Ovary (tissue), 7 donors: ENCODE measurements at regions not wholly inside any gene's neighbourhood (a gene's known extent, or its start where the extent isn't known, plus 50 kb on each side); places are given as distances from the start of the nearest gene placed in this dataset.

Source experiments
- DNase-seq, 5 donors: peaks; one replicate each; pipeline ENCODE4 v3.0.0-alpha.2; 2019 to 2020
- H3K27ac ChIP-seq, 2 donors: fragments of 200-600 bp; one replicate each; pipeline versions ENCODE4 v1.5.1 to v1.8.0; 2019 to 2022
- H3K27me3 ChIP-seq: fragments of 200-600 bp; one replicate; pipeline ENCODE4 v1.8.0; 2022
- H3K36me3 ChIP-seq: fragments of 200-600 bp; sonication (generic); one replicate; pipeline ENCODE4 v1.5.1; 2019
- H3K4me1 ChIP-seq: one replicate; pipeline ENCODE4 v1.8.1; 2013; ENCODE audit warnings: mild to moderate bottlenecking, moderate library complexity; ENCODE audit not compliant: insufficient read depth
- H3K4me3 ChIP-seq: fragments of 200-600 bp; sonication (generic); one replicate; pipeline ENCODE4 v1.5.1; 2017
- H3K9me3 ChIP-seq, 2 donors: fragments of 200-600 bp in 1 of 2; sonication (generic) in 1 of 2; one replicate each; pipeline versions ENCODE4 v1.5.1 to v1.8.1; 2013 to 2019; ENCODE audit warnings: mild to moderate bottlenecking in 1 of 2, moderate library complexity in 1 of 2
- EP300 ChIP-seq: sonication (generic); formaldehyde crosslinking; IDR thresholded peaks from one replicate; pipeline ENCODE4 v1.6.1; 2017; ENCODE audit warnings: antibody characterized with exemption
- POLR2A ChIP-seq: fragments of 450-650 bp; IDR thresholded peaks from one replicate; pipeline ENCODE4 v1.6.1; 2017; ENCODE audit warnings: antibody characterized with exemption, mild to moderate bottlenecking, moderate library complexity
- WGBS, 3 donors: extraction: QIAGEN DNeasy Blood & Tissue Kit in 1 of 3; methylation state at CpG; one replicate each; pipeline versions ENCODE4 v1.1.5 to v1.1.7; 2013 to 2017; 5-methylcytosine and 5-hydroxymethylcytosine counted together
- intact Hi-C, 4 donors: fragments of 100-400 bp; cut with DNase I; formaldehyde crosslinking; loops; one replicate each; pipeline versions ENCODE4 v1.11.0 to v1.15.1; 2022 to 2023
- TF ChIP-seq, protein P1 (sequence below), 3 donors: fragments of 450-650 bp in 2 of 3; fragments of 200-600 bp in 1 of 3; IDR thresholded peaks; one replicate each; pipeline versions ENCODE4 v1.5.1 to v1.8.0; 2016 to 2022; ENCODE audit warnings: antibody characterized with exemption in 3 of 3, mild to moderate bottlenecking in 1 of 3
- donor health status: DM: no; HTN: no; CAD: no; lungs with moderate emphysema.
- donor health status: DM: no; HTN: no; CAD: no.
- donor health status: Bipolar disorder and iron deficiency.
- donor health status: DM: no; HTN: no; CAD: no.
- donor health status: DM: yes; HTN: yes; CAD: no.

DNA sequence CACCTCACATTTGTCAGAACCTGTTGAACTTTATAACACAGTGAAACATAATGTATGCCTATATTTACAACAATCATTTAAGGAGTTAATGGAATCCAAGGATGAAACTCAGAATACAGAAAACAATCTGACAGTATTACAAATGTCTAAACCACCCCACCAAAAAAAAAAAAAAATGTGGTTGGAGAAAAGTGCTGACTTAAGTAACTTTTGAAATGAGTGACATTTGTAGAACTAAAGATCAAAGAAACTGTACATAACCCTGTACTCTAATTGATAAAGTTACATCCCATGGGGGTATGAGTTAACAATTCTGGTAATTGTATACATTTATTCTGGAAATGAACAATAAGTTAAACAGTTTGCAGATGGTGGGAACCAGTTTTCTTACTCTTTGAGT lies 372.1 kb upstream of the TMEFF2 start:
- Histone ChIP-seq H3K36me3 (no peaks in the 10 kb centered on the region), H3K27ac (no peak overlapping the region), H3K4me1 (no peaks in the 10 kb centered on the region), H3K4me3 (no peak overlapping the region), H3K27me3 (no peaks in the 10 kb centered on the region), H3K9me3 (no peaks in the 10 kb centered on the region)
- DNase-seq = no peak
- TF ChIP-seq, protein P1, sequence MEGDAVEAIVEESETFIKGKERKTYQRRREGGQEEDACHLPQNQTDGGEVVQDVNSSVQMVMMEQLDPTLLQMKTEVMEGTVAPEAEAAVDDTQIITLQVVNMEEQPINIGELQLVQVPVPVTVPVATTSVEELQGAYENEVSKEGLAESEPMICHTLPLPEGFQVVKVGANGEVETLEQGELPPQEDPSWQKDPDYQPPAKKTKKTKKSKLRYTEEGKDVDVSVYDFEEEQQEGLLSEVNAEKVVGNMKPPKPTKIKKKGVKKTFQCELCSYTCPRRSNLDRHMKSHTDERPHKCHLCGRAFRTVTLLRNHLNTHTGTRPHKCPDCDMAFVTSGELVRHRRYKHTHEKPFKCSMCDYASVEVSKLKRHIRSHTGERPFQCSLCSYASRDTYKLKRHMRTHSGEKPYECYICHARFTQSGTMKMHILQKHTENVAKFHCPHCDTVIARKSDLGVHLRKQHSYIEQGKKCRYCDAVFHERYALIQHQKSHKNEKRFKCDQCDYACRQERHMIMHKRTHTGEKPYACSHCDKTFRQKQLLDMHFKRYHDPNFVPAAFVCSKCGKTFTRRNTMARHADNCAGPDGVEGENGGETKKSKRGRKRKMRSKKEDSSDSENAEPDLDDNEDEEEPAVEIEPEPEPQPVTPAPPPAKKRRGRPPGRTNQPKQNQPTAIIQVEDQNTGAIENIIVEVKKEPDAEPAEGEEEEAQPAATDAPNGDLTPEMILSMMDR (IDR thresholded peaks at IDR 0.05) = no peak
- TF ChIP-seq POLR2A (no peak), EP300 (no peak)
- intact Hi-C loops = no loop called here

DNA sequence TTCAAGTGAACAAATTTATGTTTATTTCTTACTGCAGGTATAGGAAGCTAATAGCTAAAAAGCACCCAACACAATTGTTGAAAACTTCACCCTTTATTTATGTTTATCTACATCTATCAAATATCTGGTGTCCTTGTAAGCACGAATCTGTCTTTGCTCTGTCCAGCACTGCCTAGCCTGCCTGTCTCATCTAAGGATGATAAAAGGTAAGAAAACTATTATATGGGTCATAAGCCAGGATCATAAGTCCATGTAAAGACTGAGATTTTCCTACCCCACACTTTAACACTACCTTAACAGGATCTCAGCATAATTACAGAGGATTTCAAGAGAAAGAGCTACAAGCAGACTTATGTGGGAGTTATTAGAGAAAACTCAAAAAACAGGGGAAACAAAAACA lies 365.6 kb upstream of the TMEFF2 start:
- no peak for DNase-seq

DNA sequence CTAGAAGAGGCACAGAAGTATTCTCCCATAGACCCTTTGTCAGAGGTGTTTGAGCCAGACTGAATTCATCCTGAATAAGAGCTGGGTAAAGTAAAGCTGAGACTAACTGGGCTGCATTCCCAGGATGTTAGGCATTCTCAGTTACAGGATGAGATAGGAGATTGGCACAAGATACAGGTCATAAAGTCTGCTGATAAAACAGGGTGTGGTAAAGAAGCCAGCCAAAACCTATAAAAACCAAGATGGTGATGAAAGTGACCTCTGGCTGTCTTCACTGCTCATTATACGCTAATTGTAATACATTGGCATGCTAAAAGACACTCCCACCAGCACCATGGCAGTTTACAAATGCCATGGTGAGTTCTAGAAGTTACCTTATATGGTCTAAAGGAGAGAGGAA lies 364.9 kb upstream of the TMEFF2 start:
- H3K4me1 ChIP-seq = no peaks in the 10 kb centered on the region
- H3K27ac ChIP-seq = no peak overlapping the region
- H3K9me3 ChIP-seq = no peaks in the 10 kb centered on the region
- H3K4me3 ChIP-seq = no peak overlapping the region
- no peak for DNase-seq
- intact Hi-C loops = no loop called here
- 0% methylated on average over 1 of the region's 1 CpG for WGBS, 3 donors
- H3K36me3 ChIP-seq = no peaks in the 10 kb centered on the region
- no peaks in the 10 kb centered on the region for H3K27me3 ChIP-seq
- TF ChIP-seq EP300 (no peak), POLR2A (no peak)
- TF ChIP-seq, protein P1 (IDR thresholded peaks at IDR 0.05) = no peak

More for the DNA sequence above, 365.6 kb upstream of the TMEFF2 start:
- no peak for TF ChIP-seq EP300
- TF ChIP-seq, protein P1 (IDR thresholded peaks at IDR 0.05) = no peak
- WGBS, 3 donors = 11 to 22% (median 20%) methylated on average over 1 of the region's 1 CpG
- intact Hi-C loops = no loop called here
- Histone ChIP-seq H3K36me3 (no peaks in the 10 kb centered on the region), H3K4me1 (no peaks in the 10 kb centered on the region), H3K9me3 (no peaks in the 10 kb centered on the region), H3K4me3 (no peak overlapping the region), H3K27ac (no peak overlapping the region), H3K27me3 (no peaks in the 10 kb centered on the region)

DNA sequence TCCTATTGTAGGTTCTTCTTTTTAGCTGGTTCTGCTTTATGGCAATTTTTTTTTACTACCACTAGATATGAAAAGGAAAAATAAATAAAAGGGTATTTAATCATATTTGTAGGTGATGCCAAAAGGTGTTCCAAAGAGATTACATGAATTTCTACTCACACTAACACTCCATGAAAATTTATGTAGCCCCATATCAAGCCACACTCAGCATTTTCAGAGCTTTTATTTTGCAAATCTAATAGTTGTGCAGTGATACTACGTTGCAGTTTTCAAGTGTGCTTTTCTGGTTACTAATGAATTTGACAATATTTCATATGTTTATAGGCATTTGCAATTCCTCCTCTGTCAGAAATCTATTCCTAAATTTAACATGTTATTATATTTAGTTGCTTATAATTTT lies 363.9 kb upstream of the TMEFF2 start:
- DNase-seq = no peak
- intact Hi-C loops = no loop called here
- Histone ChIP-seq H3K27ac (no peak overlapping the region), H3K4me1 (no peaks in the 10 kb centered on the region), H3K36me3 (no peaks in the 10 kb centered on the region), H3K4me3 (no peak overlapping the region), H3K9me3 (no peaks in the 10 kb centered on the region), H3K27me3 (no peaks in the 10 kb centered on the region)
- WGBS, 3 donors = 49 to 58% (median 50%) methylated on average over 1 of the region's 1 CpG
- TF ChIP-seq POLR2A = no peak
- TF ChIP-seq, protein P1 (IDR thresholded peaks at IDR 0.05) = no peak
- no peak for TF ChIP-seq EP300

DNA sequence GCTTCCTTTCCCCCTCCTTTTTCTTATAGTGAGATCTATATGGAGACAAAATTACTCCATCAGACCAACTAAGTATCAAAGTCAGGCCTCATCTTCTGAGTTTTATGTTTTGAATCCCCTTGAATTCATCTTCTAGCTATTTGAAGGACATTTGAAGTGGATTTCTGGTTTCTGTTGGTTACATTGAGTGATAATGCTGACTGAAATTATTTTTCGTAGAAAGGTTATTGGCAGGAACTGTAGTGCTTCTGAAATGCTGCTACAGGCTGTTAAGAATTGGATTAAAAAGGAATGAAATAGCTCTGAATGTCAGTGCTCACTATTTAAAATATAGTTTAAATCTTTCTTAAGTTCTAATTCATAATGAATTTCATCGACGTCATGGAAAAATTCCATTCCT lies 361.0 kb upstream of the TMEFF2 start:
- H3K27ac ChIP-seq = no peak overlapping the region
- no peak overlapping the region for H3K4me3 ChIP-seq
- no peaks in the 10 kb centered on the region for H3K27me3 ChIP-seq
- 60 to 80% (median 74%) methylated on average over 3 of the region's 3 CpGs for WGBS, 3 donors
- no peak for DNase-seq
- no peaks in the 10 kb centered on the region for H3K36me3 ChIP-seq
- no peaks in the 10 kb centered on the region for H3K9me3 ChIP-seq
- intact Hi-C loops = loop anchor here in 1 of 4 donors (2.0 kb wide), 1 partner anchor 19 kb away; no protein-coding TSS in a partner anchor
- no peak for TF ChIP-seq EP300
- no peak for TF ChIP-seq POLR2A
- TF ChIP-seq, protein P1 (IDR thresholded peaks at IDR 0.05) = no peak
- no peaks in the 10 kb centered on the region for H3K4me1 ChIP-seq
